ENCODE measurements at regions not wholly inside any gene's neighbourhood (a gene's known extent, or its start where the extent isn't known, plus 50 kb on each side); places are given as distances from the start of the nearest gene placed in this dataset.

GRCh38 chr2:76027761-76028160 lies 317.0 kb upstream of the GCFC2 start:
- TF ChIP-seq CTCF (IDR thresholded peaks at IDR 0.05; ENCODE audit: low read depth, low read length), result no peak
- no peak for DNase-seq (ENCODE audit: low read depth, low spot score)
- H3K4me3 ChIP-seq (ENCODE audit: low read depth, low read length), result no peak overlapping the region
- in situ Hi-C loops (cut with HindIII; ENCODE audit: low sequenced_read_pairs), result no loop called here

- TF ChIP-seq CTCF (IDR thresholded peaks at IDR 0.05; ENCODE audit: low read depth, low read length), result no peak
- DNase-seq (ENCODE audit: low read depth, low spot score), result no peak
- H3K4me3 ChIP-seq (ENCODE audit: low read depth, low read length), result no peak overlapping the region
- in situ Hi-C loops (cut with HindIII; ENCODE audit: low sequenced_read_pairs), result no loop called here
Observed at GRCh38 chr2:76019128-76019527, 308.4 kb upstream of the GCFC2 start.

- no peak for DNase-seq (ENCODE audit: low read depth, low spot score)
Observed at GRCh38 chr2:76009484-76009883, 298.8 kb upstream of the GCFC2 start.

GRCh38 chr2:76008001-76008702 lies 297.4 kb upstream of the GCFC2 start:
- in situ Hi-C loops (cut with HindIII; ENCODE audit: low sequenced_read_pairs), result no loop called here
- DNase-seq (ENCODE audit: low read depth, low spot score), result no peak
- no peak for TF ChIP-seq CTCF (IDR thresholded peaks at IDR 0.05; ENCODE audit: low read depth, low read length)
- H3K4me3 ChIP-seq (ENCODE audit: low read depth, low read length), result no peak overlapping the region

More at GRCh38 chr2:76009484-76009883, 298.8 kb upstream of the GCFC2 start:
- no peak overlapping the region for H3K4me3 ChIP-seq (ENCODE audit: low read depth, low read length)
- TF ChIP-seq CTCF (IDR thresholded peaks at IDR 0.05; ENCODE audit: low read depth, low read length), result no peak
- in situ Hi-C loops (cut with HindIII; ENCODE audit: low sequenced_read_pairs), result no loop called here

GRCh38 chr2:76000425-76000824 lies 289.7 kb upstream of the GCFC2 start:
- in situ Hi-C loops (cut with HindIII; ENCODE audit: low sequenced_read_pairs), result no loop called here
- no peak for DNase-seq (ENCODE audit: low read depth, low spot score)
- H3K4me3 ChIP-seq (ENCODE audit: low read depth, low read length), result no peak overlapping the region
- no peak for TF ChIP-seq CTCF (IDR thresholded peaks at IDR 0.05; ENCODE audit: low read depth, low read length)

- TF ChIP-seq CTCF (IDR thresholded peaks at IDR 0.05; ENCODE audit: low read depth, low read length), result no peak
- no peak for DNase-seq (ENCODE audit: low read depth, low spot score)
- no peak overlapping the region for H3K4me3 ChIP-seq (ENCODE audit: low read depth, low read length)
- in situ Hi-C loops (cut with HindIII; ENCODE audit: low sequenced_read_pairs), result no loop called here
Observed at GRCh38 chr2:75998451-75998850, 287.7 kb upstream of the GCFC2 start.
